ENCODE measurements at regions not wholly inside any gene's neighbourhood (a gene's known extent, or its start where the extent isn't known, plus 50 kb on each side); places are given as distances from the start of the nearest gene placed in this dataset.

- Histone ChIP-seq H3K36me3 (replicated peaks in 1 of 2; ENCODE audit: control insufficient read depth in 1 of 2, insufficient read depth in 2 of 2, low read length in 2 of 2) (no peaks in the 10 kb centered on the region), H3K79me2 (ENCODE audit: insufficient read depth, low read length) (no peaks in the 10 kb centered on the region), H3K27me3 (ENCODE audit: control insufficient read depth in 2 of 2, insufficient read depth in 2 of 2, low read length in 2 of 2) (no peaks in the 10 kb centered on the region), H3K9me3 (replicated peaks in 1 of 2; ENCODE audit: control insufficient read depth in 1 of 2, insufficient read depth in 1 of 2, low read length in 2 of 2) (no peaks in the 10 kb centered on the region), H3K4me3 (replicated peaks in 1 of 3; ENCODE audit: low read depth in 2 of 3, low read length in 3 of 3) (no peak overlapping the region), H3K4me2 (replicated peaks; ENCODE audit: extremely low read depth, low read length, poor library complexity, severe bottlenecking) (no peak overlapping the region), H3K9ac (ENCODE audit: insufficient read depth, low read length, poor library complexity, severe bottlenecking) (no peak overlapping the region), H4K20me1 (ENCODE audit: insufficient read depth, low read length) (no peaks in the 10 kb centered on the region), H3K27ac (ENCODE audit: low read depth in 1 of 2, low read length in 2 of 2) (no peak overlapping the region), H3K4me1 (ENCODE audit: control insufficient read depth in 1 of 2, insufficient read depth in 2 of 2, low read length in 2 of 2) (no peaks in the 10 kb centered on the region), H2AFZ (ENCODE audit: insufficient read depth, low read depth, low read length, poor library complexity, severe bottlenecking) (no peak overlapping the region)
- TF ChIP-seq CTCF (IDR thresholded peaks at IDR 0.05), result no peak
- Mint-ChIP-seq H3K4me3 (no peak overlapping the region), H3K9me3 (no peaks in the 10 kb centered on the region), H3K36me3 (no peaks in the 10 kb centered on the region), H3K4me1 (no peaks in the 10 kb centered on the region), H3K27me3 (ENCODE audit: low read depth in 3 of 3) (no peaks in the 10 kb centered on the region), H3K27ac (no peak overlapping the region)
- DNase-seq, result no peak
- intact Hi-C loops (cut with micrococcal nuclease), result no loop called here
Measured at GRCh38 chr4:116878280-116878679, 207.1 kb downstream of the TRAM1L1 start.

GRCh38 chr4:116877069-116877468, 208.3 kb downstream of the TRAM1L1 start:
- H3K9me3 Mint-ChIP-seq, result no peaks in the 10 kb centered on the region
- H3K4me3 Mint-ChIP-seq, result no peak overlapping the region
- no CpG with 5 or more reads among the region's 1 CpG for WGBS (ENCODE audit: insufficient coverage)
- no peak for TF ChIP-seq CTCF (IDR thresholded peaks at IDR 0.05)
- H3K9ac ChIP-seq (ENCODE audit: insufficient read depth, low read length, poor library complexity, severe bottlenecking), result no peak overlapping the region
- intact Hi-C loops (cut with micrococcal nuclease), result no loop called here
- H3K4me1 Mint-ChIP-seq, result no peaks in the 10 kb centered on the region
- H3K27ac Mint-ChIP-seq, result no peak overlapping the region
- H3K79me2 ChIP-seq (ENCODE audit: insufficient read depth, low read length), result no peaks in the 10 kb centered on the region
- H3K27me3 ChIP-seq (ENCODE audit: control insufficient read depth in 2 of 2, insufficient read depth in 2 of 2, low read length in 2 of 2), result no peaks in the 10 kb centered on the region
- no peaks in the 10 kb centered on the region for H3K27me3 Mint-ChIP-seq (ENCODE audit: low read depth in 3 of 3)
- no peaks in the 10 kb centered on the region for H4K20me1 ChIP-seq (ENCODE audit: insufficient read depth, low read length)
- no peak overlapping the region for H3K4me2 ChIP-seq (replicated peaks; ENCODE audit: extremely low read depth, low read length, poor library complexity, severe bottlenecking)
- no peaks in the 10 kb centered on the region for H3K9me3 ChIP-seq (replicated peaks in 1 of 2; ENCODE audit: control insufficient read depth in 1 of 2, insufficient read depth in 1 of 2, low read length in 2 of 2)
- no peak overlapping the region for H2AFZ ChIP-seq (ENCODE audit: insufficient read depth, low read depth, low read length, poor library complexity, severe bottlenecking)
- H3K4me1 ChIP-seq (ENCODE audit: control insufficient read depth in 1 of 2, insufficient read depth in 2 of 2, low read length in 2 of 2), result no peaks in the 10 kb centered on the region
- no peak for DNase-seq
- no peak overlapping the region for H3K27ac ChIP-seq (ENCODE audit: low read depth in 1 of 2, low read length in 2 of 2)
- no peak overlapping the region for H3K4me3 ChIP-seq (replicated peaks in 1 of 3; ENCODE audit: low read depth in 2 of 3, low read length in 3 of 3)
- no peaks in the 10 kb centered on the region for H3K36me3 Mint-ChIP-seq
- no peaks in the 10 kb centered on the region for H3K36me3 ChIP-seq (replicated peaks in 1 of 2; ENCODE audit: control insufficient read depth in 1 of 2, insufficient read depth in 2 of 2, low read length in 2 of 2)

Data from CD14-positive monocyte (primary cell).